Astrocyte (in vitro differentiated cells and primary cell): ENCODE measurements at regions not wholly inside any gene's neighbourhood (a gene's known extent, or its start where the extent isn't known, plus 50 kb on each side); places are given as distances from the start of the nearest gene placed in this dataset.

Experiments used
- DNase-seq: peaks from one replicate; pipeline ENCODE4 v3.0.0-alpha.2; 2010; ENCODE audit warnings: low read depth
- FAIRE-seq: peaks from 2 replicates; lab custom pipeline; 2011; peaks lifted over from hg19 to GRCh38; lab: Jason Lieb, UNC
- H2AFZ ChIP-seq: 2 replicates; pipeline ENCODE4 v1.6.0; 2012; ENCODE audit warnings: low read depth, low read length, inconsistent platforms
- H3K27ac ChIP-seq: 2 replicates; pipeline ENCODE4 v1.5.1; 2011; ENCODE audit warnings: low read depth, low read length, inconsistent platforms
- H3K27me3 ChIP-seq: 2 replicates; pipeline ENCODE4 v1.6.0; 2011; ENCODE audit warnings: low read length, inconsistent platforms; ENCODE audit not compliant: insufficient read depth
- H3K36me3 ChIP-seq: 2 replicates; pipeline ENCODE4 v1.5.1; 2011; ENCODE audit warnings: low read length, inconsistent platforms; ENCODE audit not compliant: insufficient read depth
- H3K4me1 ChIP-seq: 2 replicates; pipeline ENCODE4 v1.5.1; 2011; ENCODE audit warnings: low read length, inconsistent platforms; ENCODE audit not compliant: insufficient read depth
- H3K4me2 ChIP-seq: 2 replicates; pipeline ENCODE4 v1.6.0; 2012; ENCODE audit warnings: low read length, inconsistent platforms
- H3K4me3 ChIP-seq: 2 replicates; pipeline ENCODE4 v1.5.1; 2011; ENCODE audit warnings: low read depth, mild to moderate bottlenecking, low read length, inconsistent platforms; ENCODE audit not compliant: insufficient read depth
- H3K79me2 ChIP-seq: 2 replicates; pipeline ENCODE4 v1.6.0; 2012; ENCODE audit warnings: mild to moderate bottlenecking, low read length, inconsistent platforms; ENCODE audit not compliant: insufficient read depth
- H3K9ac ChIP-seq: 2 replicates; pipeline ENCODE4 v1.6.0; 2012; ENCODE audit warnings: mild to moderate bottlenecking, low read length, inconsistent platforms
- H3K9me3 ChIP-seq: 2 replicates; pipeline ENCODE4 v1.5.1; 2012; ENCODE audit warnings: low read depth, mild to moderate bottlenecking, low read length, inconsistent platforms; ENCODE audit not compliant: insufficient read depth
- H4K20me1 ChIP-seq: 2 replicates; pipeline ENCODE4 v1.6.0; 2012; ENCODE audit warnings: low read length, inconsistent platforms; ENCODE audit not compliant: insufficient read depth
- H3K27ac Mint-ChIP-seq: one replicate; pipeline ENCODE4 v1.8.0; 2021; ENCODE audit warnings: mild to moderate bottlenecking, mixed read lengths; ENCODE audit not compliant: unreplicated experiment
- H3K27me3 Mint-ChIP-seq: one replicate; pipeline ENCODE4 v1.8.0; 2021; ENCODE audit warnings: low read depth, mixed read lengths; ENCODE audit not compliant: unreplicated experiment
- H3K36me3 Mint-ChIP-seq: one replicate; pipeline ENCODE4 v1.8.0; 2021; ENCODE audit warnings: low read depth, mixed read lengths; ENCODE audit not compliant: unreplicated experiment
- H3K4me1 Mint-ChIP-seq: one replicate; pipeline ENCODE4 v1.8.0; 2021; ENCODE audit warnings: low read depth, mixed read lengths; ENCODE audit not compliant: unreplicated experiment
- H3K4me3 Mint-ChIP-seq: one replicate; pipeline ENCODE4 v1.8.0; 2021; ENCODE audit warnings: mild to moderate bottlenecking, moderate library complexity, mixed read lengths; ENCODE audit not compliant: unreplicated experiment
- H3K9me3 Mint-ChIP-seq: one replicate; pipeline ENCODE4 v1.8.0; 2021; ENCODE audit warnings: mild to moderate bottlenecking, mixed read lengths; ENCODE audit not compliant: unreplicated experiment
- CTCF ChIP-seq: IDR thresholded peaks from 2 replicates; pipeline ENCODE4 v1.5.1; 2011; ENCODE audit warnings: low read depth, mild to moderate bottlenecking, inconsistent platforms, low read length, moderate library complexity; ENCODE audit not compliant: insufficient read depth
- EZH2 ChIP-seq: IDR thresholded peaks from 2 replicates; pipeline ENCODE4 v1.6.1; 2012; ENCODE audit warnings: mild to moderate bottlenecking, low read length, inconsistent platforms; ENCODE audit not compliant: insufficient read depth

- Mint-ChIP-seq H3K27me3 (no peaks in the 10 kb centered on the region), H3K27ac (no peak overlapping the region), H3K4me1 (peaks cover 6% of the 10 kb centered on the region), H3K36me3 (no peaks in the 10 kb centered on the region), H3K4me3 (no peak overlapping the region), H3K9me3 (no peaks in the 10 kb centered on the region)
- H3K27ac ChIP-seq, result no peak overlapping the region
- no peak overlapping the region for H3K4me3 ChIP-seq
- TF ChIP-seq EZH2, result no peak
- H3K9me3 ChIP-seq, result no peaks in the 10 kb centered on the region
- DNase-seq (no peak), FAIRE-seq (no peak)
- H3K79me2 ChIP-seq, result no peaks in the 10 kb centered on the region
- no peak overlapping the region for H3K4me2 ChIP-seq
- no peaks in the 10 kb centered on the region for H3K36me3 ChIP-seq
- no peaks in the 10 kb centered on the region for H3K4me1 ChIP-seq
- no peak overlapping the region for H2AFZ ChIP-seq
- no peak overlapping the region for H3K9ac ChIP-seq
- no peaks in the 10 kb centered on the region for H3K27me3 ChIP-seq
- H4K20me1 ChIP-seq, result no peaks in the 10 kb centered on the region
These were observed 365.9 kb upstream of the ERCC4 start for GRCh38 chr16:13554005-13554404.

- H3K36me3 ChIP-seq, result no peaks in the 10 kb centered on the region
- Mint-ChIP-seq H3K36me3 (no peaks in the 10 kb centered on the region), H3K27me3 (no peaks in the 10 kb centered on the region), H3K27ac (no peak overlapping the region), H3K4me1 (peaks cover 6% of the 10 kb centered on the region), H3K9me3 (no peaks in the 10 kb centered on the region), H3K4me3 (no peak overlapping the region)
- H3K4me2 ChIP-seq, result no peak overlapping the region
- H3K9me3 ChIP-seq, result no peaks in the 10 kb centered on the region
- no peaks in the 10 kb centered on the region for H3K79me2 ChIP-seq
- TF ChIP-seq CTCF, result no peak
- no peak overlapping the region for H3K27ac ChIP-seq
- FAIRE-seq (no peak), DNase-seq (no peak)
- no peak overlapping the region for H3K9ac ChIP-seq
- H4K20me1 ChIP-seq, result no peaks in the 10 kb centered on the region
- no peaks in the 10 kb centered on the region for H3K4me1 ChIP-seq
- H2AFZ ChIP-seq, result no peak overlapping the region
- no peak overlapping the region for H3K4me3 ChIP-seq
- no peaks in the 10 kb centered on the region for H3K27me3 ChIP-seq
These were observed 365.3 kb upstream of the ERCC4 start for GRCh38 chr16:13554643-13555042.

- Histone ChIP-seq H3K36me3 (no peaks in the 10 kb centered on the region), H3K4me2 (no peak overlapping the region), H4K20me1 (no peaks in the 10 kb centered on the region), H3K27me3 (no peaks in the 10 kb centered on the region), H3K9me3 (no peaks in the 10 kb centered on the region), H2AFZ (no peak overlapping the region), H3K4me1 (no peaks in the 10 kb centered on the region), H3K4me3 (no peak overlapping the region), H3K27ac (no peak overlapping the region), H3K79me2 (no peaks in the 10 kb centered on the region), H3K9ac (no peak overlapping the region)
- no peak overlapping the region for H3K27ac Mint-ChIP-seq
- no peak overlapping the region for H3K4me3 Mint-ChIP-seq
- TF ChIP-seq EZH2, result no peak
- no peak for TF ChIP-seq CTCF
- DNase-seq (no peak), FAIRE-seq (no peak)
- H3K9me3 Mint-ChIP-seq, result no peaks in the 10 kb centered on the region
- H3K36me3 Mint-ChIP-seq, result no peaks in the 10 kb centered on the region
- H3K27me3 Mint-ChIP-seq, result no peaks in the 10 kb centered on the region
- no peaks in the 10 kb centered on the region for H3K4me1 Mint-ChIP-seq
These were observed 362.5 kb upstream of the ERCC4 start for GRCh38 chr16:13557418-13557817.
